Thymus (tissue), 11 donors: ENCODE measurements at regions not wholly inside any gene's neighbourhood (a gene's known extent, or its start where the extent isn't known, plus 50 kb on each side); places are given as distances from the start of the nearest gene placed in this dataset.
A peak's percentile ranks its signal among the peaks of the same experiment; 100 is the strongest.

Experiments
- DNase-seq, 9 donors: peaks; one replicate each; pipeline ENCODE4 v3.0.0-alpha.2; 2013; ENCODE audit warnings: low spot score in 9 of 9, low read depth in 6 of 9, missing footprints in 1 of 9
- H3K27ac ChIP-seq, 2 donors: one replicate each; pipeline ENCODE4 v1.5.1; 2013; ENCODE audit warnings: control low read depth in 1 of 2, low read depth in 1 of 2, low read length in 1 of 2, mild to moderate bottlenecking in 1 of 2, moderate library complexity in 1 of 2
- H3K27me3 ChIP-seq, 2 donors: one replicate each; pipeline ENCODE4 v1.5.1; 2013; ENCODE audit warnings: low read length in 1 of 2; ENCODE audit not compliant: control insufficient read depth in 2 of 2, insufficient read depth in 1 of 2
- H3K36me3 ChIP-seq, 2 donors: one replicate each; pipeline ENCODE4 v1.5.1; 2013; ENCODE audit warnings: low read length in 1 of 2, mild to moderate bottlenecking in 1 of 2, moderate library complexity in 1 of 2; ENCODE audit not compliant: control insufficient read depth in 2 of 2, insufficient read depth in 2 of 2
- H3K4me1 ChIP-seq, 2 donors: one replicate each; pipeline ENCODE4 v1.5.1; 2013; ENCODE audit warnings: low read length in 2 of 2; ENCODE audit not compliant: control insufficient read depth in 2 of 2, insufficient read depth in 2 of 2
- H3K4me3 ChIP-seq, 2 donors: one replicate each; pipeline ENCODE4 v1.5.1; 2013; ENCODE audit warnings: low read length in 2 of 2, control low read depth in 1 of 2, mild to moderate bottlenecking in 1 of 2
- H3K9me3 ChIP-seq, 2 donors: one replicate each; pipeline ENCODE4 v1.5.1; 2013; ENCODE audit warnings: low read length in 1 of 2, mild to moderate bottlenecking in 1 of 2; ENCODE audit not compliant: control insufficient read depth in 2 of 2, insufficient read depth in 1 of 2
- WGBS: extraction: QIAGEN DNeasy Blood & Tissue Kit; methylation state at CpG from one replicate; pipeline ENCODE4 v1.1.7; 2013; 5-methylcytosine and 5-hydroxymethylcytosine counted together
- donor health status: healthy.

DNA sequence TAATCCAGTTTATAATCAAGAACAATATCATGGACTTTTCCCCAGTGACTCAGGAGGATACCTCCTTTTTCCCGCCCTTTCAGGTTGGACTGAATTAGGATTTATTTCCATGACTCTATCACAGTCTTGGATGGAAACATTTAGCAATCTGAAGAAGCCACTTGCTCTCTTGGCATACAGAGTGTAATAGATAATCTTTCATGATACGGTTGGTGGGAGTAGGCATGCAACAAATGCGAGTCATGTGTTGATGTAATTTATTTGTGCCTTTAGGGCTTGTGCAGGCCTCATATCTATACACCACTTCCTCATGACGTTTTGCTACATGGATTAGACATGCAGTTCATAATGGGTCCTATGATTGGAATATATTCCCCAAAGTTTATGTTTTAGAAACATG is 54.2 kb upstream of the MCTP2 start:
- no peak for DNase-seq
- 89% methylated on average over 4 of the region's 4 CpGs for WGBS
- H3K9me3 ChIP-seq, result no peaks in the 10 kb centered on the region
- no peaks in the 10 kb centered on the region for H3K4me1 ChIP-seq
- H3K27ac ChIP-seq, result no peak overlapping the region
- H3K4me3 ChIP-seq, result no peak overlapping the region
- H3K36me3 ChIP-seq, result no peaks in the 10 kb centered on the region
- H3K27me3 ChIP-seq, result no peaks in the 10 kb centered on the region

DNA sequence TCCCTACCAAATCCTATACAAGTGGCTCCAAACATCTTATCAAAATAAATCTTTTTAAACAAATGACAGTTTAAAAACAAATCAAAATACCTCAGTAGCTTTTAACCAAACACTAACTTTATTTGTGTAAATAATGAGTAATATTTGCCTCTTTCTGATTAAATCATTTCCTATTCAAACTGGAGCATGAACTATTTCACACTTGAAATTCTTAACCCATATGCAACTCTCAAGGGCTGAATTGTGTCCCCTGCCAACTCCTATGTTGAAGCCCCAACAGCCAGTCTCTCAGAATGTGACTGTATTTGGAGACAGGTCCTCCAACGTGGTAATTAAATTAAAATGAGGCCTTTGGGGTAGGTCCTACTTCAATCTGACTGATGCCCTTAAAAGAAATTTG is 55.9 kb upstream of the MCTP2 start:
- Histone ChIP-seq H3K36me3 (no peaks in the 10 kb centered on the region), H3K27me3 (no peaks in the 10 kb centered on the region), H3K27ac (no peak overlapping the region), H3K4me3 (no peak overlapping the region), H3K4me1 (no peaks in the 10 kb centered on the region), H3K9me3 (no peaks in the 10 kb centered on the region)
- WGBS, result 88% methylated on average over 1 of the region's 1 CpG
- DNase-seq, result no peak

GRCh38 chr15:94174399-94174802 is 57.0 kb upstream of the MCTP2 start:
- DNase-seq, result peak in 1 of 9 donors; percentile 10
- Histone ChIP-seq H3K27me3 (no peaks in the 10 kb centered on the region), H3K4me1 (no peaks in the 10 kb centered on the region), H3K36me3 (no peaks in the 10 kb centered on the region), H3K4me3 (no peak overlapping the region), H3K9me3 (no peaks in the 10 kb centered on the region), H3K27ac (no peak overlapping the region)

DNA sequence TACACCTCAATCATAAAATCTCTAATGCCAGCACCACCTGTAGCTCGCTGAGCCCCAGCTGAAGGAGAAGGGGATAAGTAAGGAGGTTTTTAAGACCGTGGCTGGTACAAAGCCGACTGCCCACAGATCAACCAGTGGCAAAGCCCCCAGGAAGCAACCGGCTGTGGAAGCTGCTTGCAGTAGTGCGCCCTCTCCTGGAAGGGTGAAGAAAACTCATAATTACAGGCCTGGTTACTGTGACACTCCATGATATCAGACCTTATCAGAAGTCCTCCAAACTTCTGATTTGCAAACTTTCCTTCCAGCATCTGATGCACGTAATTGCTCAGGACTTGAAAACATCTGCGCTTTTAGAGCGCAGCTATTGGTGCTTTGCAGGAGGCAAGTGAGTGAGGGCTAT is 63.1 kb upstream of the MCTP2 start:
- 98% methylated on average over 8 of the region's 8 CpGs for WGBS

GRCh38 chr15:94164971-94165370 is 66.4 kb upstream of the MCTP2 start:
- no peaks in the 10 kb centered on the region for H3K27me3 ChIP-seq
- WGBS, result 88% methylated on average over 3 of the region's 3 CpGs
- H3K36me3 ChIP-seq, result no peaks in the 10 kb centered on the region
- no peaks in the 10 kb centered on the region for H3K4me1 ChIP-seq
- no peaks in the 10 kb centered on the region for H3K9me3 ChIP-seq
- DNase-seq, result no peak
- H3K27ac ChIP-seq, result no peak overlapping the region
- no peak overlapping the region for H3K4me3 ChIP-seq

More for the DNA sequence above, 63.1 kb upstream of the MCTP2 start:
- Histone ChIP-seq H3K4me1 (no peaks in the 10 kb centered on the region), H3K36me3 (no peaks in the 10 kb centered on the region), H3K27ac (no peak overlapping the region), H3K9me3 (no peaks in the 10 kb centered on the region), H3K27me3 (no peaks in the 10 kb centered on the region), H3K4me3 (no peak overlapping the region)
- peak in 2 of 9 donors; percentile 4 to 9 for DNase-seq

DNA sequence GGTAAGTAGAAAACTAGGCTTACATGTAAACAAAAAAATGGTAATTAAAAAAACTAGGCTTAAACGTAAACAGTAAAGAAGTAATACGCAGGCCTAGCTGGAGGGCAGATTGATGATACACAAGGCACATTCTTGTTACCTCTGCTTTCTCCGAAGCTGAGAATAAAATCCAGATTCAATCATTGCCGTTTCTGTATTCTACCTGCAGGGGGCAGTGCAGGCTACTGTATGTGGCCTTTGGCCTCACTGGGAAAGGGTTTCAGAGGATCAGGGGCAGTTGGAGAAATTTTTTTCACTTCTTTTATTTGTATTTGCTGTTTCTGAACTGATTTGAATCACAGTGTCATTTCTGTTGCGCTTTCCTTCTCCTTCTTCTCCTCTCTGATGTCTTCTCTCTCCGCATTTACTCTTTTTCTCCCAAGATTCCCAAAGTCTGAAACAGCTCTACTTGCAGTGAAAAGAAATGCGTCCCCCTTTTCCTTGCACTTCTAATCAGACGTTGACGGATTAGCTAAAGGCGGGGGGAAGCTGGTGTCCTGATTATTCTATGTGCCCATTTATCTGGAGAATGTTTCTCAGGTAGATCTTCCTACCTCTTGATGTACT is 67.1 kb upstream of the MCTP2 start:
- 57% methylated on average over 10 of the region's 10 CpGs for WGBS
- Histone ChIP-seq H3K27ac (no peak overlapping the region), H3K4me1 (no peaks in the 10 kb centered on the region), H3K27me3 (no peaks in the 10 kb centered on the region), H3K9me3 (no peaks in the 10 kb centered on the region), H3K4me3 (no peak overlapping the region), H3K36me3 (no peaks in the 10 kb centered on the region)
- peak; percentile 13 to 73 (median 40) for DNase-seq

DNA sequence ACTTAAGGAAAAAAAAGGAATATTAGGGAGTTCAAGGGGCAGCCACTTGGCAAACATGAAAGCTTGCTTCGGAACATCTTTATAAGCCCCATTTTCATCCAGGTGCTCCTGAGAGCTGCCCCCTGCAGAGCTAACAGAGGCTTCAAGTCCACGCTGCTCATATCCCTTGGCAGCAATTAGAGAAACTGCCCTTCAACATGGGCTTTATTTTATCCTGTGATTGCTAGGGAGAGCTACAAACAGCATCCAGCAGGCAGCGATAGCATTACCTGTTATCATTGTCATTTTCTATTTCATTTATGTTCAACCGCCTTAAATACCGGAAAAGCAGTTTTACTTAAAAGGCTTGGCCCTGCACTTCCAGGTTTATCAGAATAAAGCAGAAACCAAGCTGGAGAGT is 68.4 kb upstream of the MCTP2 start:
- Histone ChIP-seq H3K4me1 (no peaks in the 10 kb centered on the region), H3K36me3 (no peaks in the 10 kb centered on the region), H3K27ac (no peak overlapping the region), H3K9me3 (no peaks in the 10 kb centered on the region), H3K27me3 (no peaks in the 10 kb centered on the region), H3K4me3 (no peak overlapping the region)
- DNase-seq, result no peak
- 97% methylated on average over 5 of the region's 5 CpGs for WGBS

DNA sequence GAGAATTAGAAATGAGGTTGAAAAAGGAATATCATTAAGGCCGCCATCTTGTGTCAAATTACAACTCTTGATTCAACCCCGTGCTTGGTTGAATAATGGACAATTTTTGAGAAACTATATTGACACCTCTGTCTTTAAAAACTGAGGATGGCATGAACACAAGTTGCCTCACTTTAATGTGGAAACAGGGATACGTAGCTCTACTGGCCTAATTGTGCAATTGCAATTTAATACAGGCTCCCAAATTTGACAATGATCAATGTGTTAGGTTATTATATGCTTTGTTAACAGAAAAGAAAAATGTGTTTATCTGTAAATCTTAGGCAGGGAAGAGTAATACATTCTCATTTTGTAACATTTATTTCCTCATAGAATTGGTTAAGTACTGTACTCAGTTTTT is 77.1 kb upstream of the MCTP2 start:
- Histone ChIP-seq H3K4me3 (no peak overlapping the region), H3K27ac (no peak overlapping the region), H3K27me3 (no peaks in the 10 kb centered on the region), H3K4me1 (no peaks in the 10 kb centered on the region), H3K36me3 (no peaks in the 10 kb centered on the region), H3K9me3 (no peaks in the 10 kb centered on the region)
- DNase-seq, result no peak
- 95% methylated on average over 3 of the region's 3 CpGs for WGBS

- no peak for DNase-seq
- 98% methylated on average over 4 of the region's 4 CpGs for WGBS
- no peaks in the 10 kb centered on the region for H3K4me1 ChIP-seq
Observed at GRCh38 chr15:94145046-94145445, 86.3 kb upstream of the MCTP2 start.

GRCh38 chr15:94141802-94142201 is 89.6 kb upstream of the MCTP2 start:
- WGBS, result 98% methylated on average over 2 of the region's 2 CpGs
- H3K36me3 ChIP-seq, result no peaks in the 10 kb centered on the region
- no peak overlapping the region for H3K27ac ChIP-seq
- H3K9me3 ChIP-seq, result no peaks in the 10 kb centered on the region
- no peaks in the 10 kb centered on the region for H3K4me1 ChIP-seq
- DNase-seq, result no peak
- H3K27me3 ChIP-seq, result no peaks in the 10 kb centered on the region
- no peak overlapping the region for H3K4me3 ChIP-seq

More at GRCh38 chr15:94145046-94145445, 86.3 kb upstream of the MCTP2 start:
- Histone ChIP-seq H3K36me3 (no peaks in the 10 kb centered on the region), H3K27ac (no peak overlapping the region), H3K4me3 (no peak overlapping the region), H3K9me3 (no peaks in the 10 kb centered on the region), H3K27me3 (no peaks in the 10 kb centered on the region)
